GM12872 (cell line): ENCODE measurements at regions not wholly inside any gene's neighbourhood (a gene's known extent, or its start where the extent isn't known, plus 50 kb on each side); places are given as distances from the start of the nearest gene placed in this dataset.

Experiments used
- CTCF ChIP-seq: IDR thresholded peaks from 3 replicates; pipeline ENCODE4 v1.5.1; 2011; ENCODE audit warnings: low read depth, mild to moderate bottlenecking, low read length, moderate library complexity; ENCODE audit not compliant: insufficient read depth

- no peak for TF ChIP-seq CTCF
These were observed 286.1 kb upstream of the TFAP2D start for GRCh38 chr6:50427267-50427666.

- no peak for TF ChIP-seq CTCF
These were observed 275.4 kb upstream of the TFAP2D start for GRCh38 chr6:50437901-50438300.

GRCh38 chr6:50442531-50443040 is 270.7 kb upstream of the TFAP2D start:
- no peak for TF ChIP-seq CTCF

GRCh38 chr6:50443144-50443543 is 270.2 kb upstream of the TFAP2D start:
- TF ChIP-seq CTCF: no peak

- TF ChIP-seq CTCF: no peak
These were observed 264.2 kb upstream of the TFAP2D start for GRCh38 chr6:50449128-50449527.

- no peak for TF ChIP-seq CTCF
These were observed 261.4 kb upstream of the TFAP2D start for GRCh38 chr6:50451826-50452400.

- TF ChIP-seq CTCF: no peak
These were observed 258.3 kb upstream of the TFAP2D start for GRCh38 chr6:50455029-50455428.
